Trophoblast cell (in vitro differentiated cells and primary cell): ENCODE measurements at regions not wholly inside any gene's neighbourhood (a gene's known extent, or its start where the extent isn't known, plus 50 kb on each side); places are given as distances from the start of the nearest gene placed in this dataset.

ENCODE experiments used
- DNase-seq, 2 donors: peaks; one replicate each; pipeline ENCODE4 v3.0.0-alpha.2; 2016
- H2AFZ ChIP-seq: 2 replicates; pipeline ENCODE4 v1.6.1; 2013; ENCODE audit warnings: low read length, moderate library complexity, mild to moderate bottlenecking; ENCODE audit not compliant: insufficient read depth, poor library complexity
- H2AK5ac ChIP-seq: 2 replicates; pipeline ENCODE4 v1.6.1; 2013; ENCODE audit warnings: mild to moderate bottlenecking, low read length
- H2BK120ac ChIP-seq: 2 replicates; pipeline ENCODE4 v1.6.1; 2013; ENCODE audit warnings: low read length, mild to moderate bottlenecking, moderate library complexity; ENCODE audit not compliant: insufficient read depth, poor library complexity
- H2BK12ac ChIP-seq: 2 replicates; pipeline ENCODE4 v1.6.1; 2013; ENCODE audit warnings: mild to moderate bottlenecking, low read length, moderate library complexity
- H2BK5ac ChIP-seq: 2 replicates; pipeline ENCODE4 v1.6.1; 2013; ENCODE audit warnings: low read length, low read depth, moderate library complexity, mild to moderate bottlenecking; ENCODE audit not compliant: poor library complexity
- H3K14ac ChIP-seq: 2 replicates; pipeline ENCODE4 v1.6.1; 2013; ENCODE audit warnings: mild to moderate bottlenecking, low read length
- H3K18ac ChIP-seq: 2 replicates; pipeline ENCODE4 v1.6.1; 2013; ENCODE audit warnings: mild to moderate bottlenecking, low read length
- H3K23ac ChIP-seq: 2 replicates; pipeline ENCODE4 v1.6.1; 2013; ENCODE audit warnings: low read length
- H3K27ac ChIP-seq: 2 replicates; pipeline ENCODE4 v1.5.1; 2013; ENCODE audit warnings: low read depth, mild to moderate bottlenecking, inconsistent platforms, low read length, moderate library complexity
- H3K27me3 ChIP-seq: 2 replicates; pipeline ENCODE4 v1.6.1; 2013; ENCODE audit warnings: inconsistent platforms, mild to moderate bottlenecking, low read length, moderate library complexity; ENCODE audit not compliant: insufficient read depth
- H3K36me3 ChIP-seq, 2 experiments: 1 replicate in 1 of 2; 2 replicates in 1 of 2; pipeline ENCODE4 v1.6.1; 2013; ENCODE audit warnings: low read length in 2 of 2, mild to moderate bottlenecking in 2 of 2, moderate library complexity in 1 of 2; ENCODE audit not compliant: insufficient read depth in 2 of 2, control insufficient read depth in 1 of 2
- H3K4ac ChIP-seq: 2 replicates; pipeline ENCODE4 v1.6.1; 2013; ENCODE audit warnings: low read depth, mild to moderate bottlenecking, low read length, moderate library complexity
- H3K4me1 ChIP-seq, 2 experiments: 1 replicate in 1 of 2; 2 replicates in 1 of 2; pipeline ENCODE4 v1.6.1; 2013; ENCODE audit warnings: low read length in 2 of 2, mild to moderate bottlenecking in 2 of 2, moderate library complexity in 1 of 2; ENCODE audit not compliant: insufficient read depth in 2 of 2, control insufficient read depth in 1 of 2
- H3K4me2 ChIP-seq: 2 replicates; pipeline ENCODE4 v1.6.1; 2013; ENCODE audit warnings: inconsistent platforms, mild to moderate bottlenecking, low read length, moderate library complexity
- H3K4me3 ChIP-seq: 2 replicates; pipeline ENCODE4 v1.5.1; 2013; ENCODE audit warnings: mild to moderate bottlenecking, low read depth, low read length, inconsistent platforms
- H3K79me1 ChIP-seq: one replicate; pipeline ENCODE4 v1.6.1; 2013; ENCODE audit warnings: low read length
- H3K79me2 ChIP-seq: 2 replicates; pipeline ENCODE4 v1.6.1; 2013; ENCODE audit warnings: low read length, mild to moderate bottlenecking; ENCODE audit not compliant: control insufficient read depth, insufficient read depth, poor library complexity
- H3K9ac ChIP-seq: 2 replicates; pipeline ENCODE4 v1.6.1; 2013; ENCODE audit warnings: mild to moderate bottlenecking, low read length
- H3K9me3 ChIP-seq: 2 replicates; pipeline ENCODE4 v1.6.1; 2013; ENCODE audit warnings: low read depth, mild to moderate bottlenecking, control low read depth, inconsistent platforms, low read length; ENCODE audit not compliant: insufficient read depth
- H4K12ac ChIP-seq: 2 replicates; pipeline ENCODE4 v1.6.1; 2013; ENCODE audit warnings: low read depth, mild to moderate bottlenecking, low read length, moderate library complexity
- H4K8ac ChIP-seq: 2 replicates; pipeline ENCODE4 v1.6.1; 2013; ENCODE audit warnings: low read depth, mild to moderate bottlenecking, low read length, moderate library complexity
- H4K91ac ChIP-seq: one replicate; pipeline ENCODE4 v1.6.1; 2013; ENCODE audit warnings: low read depth, mild to moderate bottlenecking, low read length, moderate library complexity
- WGBS: extraction: QIAGEN DNeasy Blood & Tissue Kit; methylation state at CpG from one replicate; pipeline ENCODE4 v1.1.7; 2013; ENCODE audit warnings: missing lambda C conversion rate; ENCODE audit not compliant: insufficient read length, insufficient coverage; ENCODE audit errors: extremely low coverage; 5-methylcytosine and 5-hydroxymethylcytosine counted together

GRCh38 chr18:11506856-11507255, 102.5 kb upstream of the SLC35G4 start:
- Histone ChIP-seq H3K23ac (no peak overlapping the region), H2BK5ac (no peak overlapping the region), H3K9ac (no peak overlapping the region), H2AK5ac (no peak overlapping the region), H4K8ac (no peak overlapping the region), H4K91ac (no peak overlapping the region), H3K27me3 (no peaks in the 10 kb centered on the region), H2AFZ (no peak overlapping the region), H3K4me1 (peaks cover 2% of the 10 kb centered on the region in 2 experiments), H4K12ac (no peak overlapping the region), H3K79me1 (no peaks in the 10 kb centered on the region), H3K9me3 (no peaks in the 10 kb centered on the region), H2BK120ac (no peak overlapping the region), H3K4me3 (no peak overlapping the region), H3K27ac (no peak overlapping the region), H3K36me3 (no peaks in the 10 kb centered on the region), H2BK12ac (no peak overlapping the region), H3K4me2 (no peak overlapping the region), H3K14ac (no peak overlapping the region), H3K79me2 (no peaks in the 10 kb centered on the region), H3K18ac (no peak overlapping the region), H3K4ac (no peak overlapping the region)
- no peak for DNase-seq
- no CpG with 5 or more reads among the region's 6 CpGs for WGBS

GRCh38 chr18:11505993-11506392, 103.4 kb upstream of the SLC35G4 start:
- Histone ChIP-seq H3K18ac (no peak overlapping the region), H2BK5ac (no peak overlapping the region), H3K4me1 (peaks cover 2 to 6% of the 10 kb centered on the region in 2 experiments), H2AFZ (no peak overlapping the region), H3K27me3 (no peaks in the 10 kb centered on the region), H3K79me1 (peaks cover 3% of the 10 kb centered on the region), H2BK12ac (no peak overlapping the region), H3K23ac (no peak overlapping the region), H3K4me2 (no peak overlapping the region), H3K79me2 (no peaks in the 10 kb centered on the region), H3K36me3 (no peaks in the 10 kb centered on the region), H2AK5ac (no peak overlapping the region), H3K4ac (no peak overlapping the region), H3K14ac (no peak overlapping the region), H3K9me3 (no peaks in the 10 kb centered on the region), H3K4me3 (no peak overlapping the region), H3K9ac (no peak overlapping the region), H4K91ac (no peak overlapping the region), H4K12ac (no peak overlapping the region), H2BK120ac (no peak overlapping the region), H3K27ac (no peak overlapping the region), H4K8ac (no peak overlapping the region)
- no CpG with 5 or more reads among the region's 5 CpGs for WGBS
- no peak for DNase-seq

GRCh38 chr18:11504962-11505361, 104.4 kb upstream of the SLC35G4 start:
- H3K4me2 ChIP-seq: no peak overlapping the region
- WGBS: no CpG with 5 or more reads among the region's 6 CpGs

GRCh38 chr18:11502368-11502767, 107.0 kb upstream of the SLC35G4 start:
- Histone ChIP-seq H4K8ac (no peak overlapping the region), H3K4ac (no peak overlapping the region), H3K14ac (no peak overlapping the region), H3K4me1 (peaks cover 10 to 12% of the 10 kb centered on the region in 2 experiments), H3K79me2 (no peaks in the 10 kb centered on the region), H3K18ac (peak overlapping the region; percentile 19), H2BK120ac (no peak overlapping the region), H2AK5ac (no peak overlapping the region), H3K9ac (no peak overlapping the region), H2AFZ (no peak overlapping the region), H4K12ac (no peak overlapping the region), H3K9me3 (no peaks in the 10 kb centered on the region), H2BK12ac (no peak overlapping the region), H3K4me2 (no peak overlapping the region), H4K91ac (no peak overlapping the region), H2BK5ac (no peak overlapping the region), H3K27me3 (no peaks in the 10 kb centered on the region), H3K23ac (no peak overlapping the region), H3K36me3 (no peaks in the 10 kb centered on the region), H3K27ac (no peak overlapping the region), H3K79me1 (peaks cover 13% of the 10 kb centered on the region), H3K4me3 (no peak overlapping the region)
- no peak for DNase-seq
- no CpG with 5 or more reads among the region's 1 CpG for WGBS

More at GRCh38 chr18:11504962-11505361, 104.4 kb upstream of the SLC35G4 start:
- no peak overlapping the region for H4K12ac ChIP-seq
- H2AK5ac ChIP-seq: no peak overlapping the region
- H3K9ac ChIP-seq: no peak overlapping the region
- no peak overlapping the region for H4K8ac ChIP-seq
- H3K79me2 ChIP-seq: no peaks in the 10 kb centered on the region
- no peaks in the 10 kb centered on the region for H3K36me3 ChIP-seq
- H2BK5ac ChIP-seq: no peak overlapping the region
- no peak overlapping the region for H3K4me3 ChIP-seq
- no peak overlapping the region for H3K18ac ChIP-seq
- peaks cover 5% of the 10 kb centered on the region for H3K79me1 ChIP-seq
- no peak overlapping the region for H3K27ac ChIP-seq
- H3K23ac ChIP-seq: no peak overlapping the region
- no peak overlapping the region for H2BK12ac ChIP-seq
- peaks cover 3 to 7% of the 10 kb centered on the region in 2 experiments for H3K4me1 ChIP-seq
- H3K9me3 ChIP-seq: no peaks in the 10 kb centered on the region
- DNase-seq: no peak
- no peak overlapping the region for H3K14ac ChIP-seq
- H4K91ac ChIP-seq: no peak overlapping the region
- no peaks in the 10 kb centered on the region for H3K27me3 ChIP-seq
- no peak overlapping the region for H3K4ac ChIP-seq
- no peak overlapping the region for H2BK120ac ChIP-seq
- no peak overlapping the region for H2AFZ ChIP-seq
